ENCODE measurements at regions not wholly inside any gene's neighbourhood (a gene's known extent, or its start where the extent isn't known, plus 50 kb on each side); places are given as distances from the start of the nearest gene placed in this dataset.
"Not testable (repeated sequence)": the region's sequence is repeated elsewhere in the genome, so short reads cannot be mapped to it uniquely, and the experiment has no call there.

- Histone ChIP-seq H3K9ac (ENCODE audit: low read depth, low read length) (no peak overlapping the region), H3K36me3 (ENCODE audit: insufficient read depth, low read length) (no peaks in the 10 kb centered on the region), H3K9me3 (ENCODE audit: control insufficient read depth, insufficient read depth, low read length) (no peaks in the 10 kb centered on the region), H3K4me1 (ENCODE audit: insufficient read depth, low read length) (no peaks in the 10 kb centered on the region)
Observed at GRCh38 chr1:73511038-73511437, 686.9 kb downstream of the LRRIQ3 start.

GRCh38 chr1:73500154-73500553 lies 697.8 kb downstream of the LRRIQ3 start:
- Histone ChIP-seq H3K4me1 (ENCODE audit: insufficient read depth, low read length) (peaks cover 5% of the 10 kb centered on the region; the same call in 1 of the 2 replicates), H3K36me3 (ENCODE audit: insufficient read depth, low read length) (no peaks in the 10 kb centered on the region), H3K9me3 (ENCODE audit: control insufficient read depth, insufficient read depth, low read length) (no peaks in the 10 kb centered on the region), H3K9ac (ENCODE audit: low read depth, low read length) (no peak overlapping the region)

- Histone ChIP-seq H3K9me3 (ENCODE audit: control insufficient read depth, insufficient read depth, low read length) (no peaks in the 10 kb centered on the region), H3K36me3 (ENCODE audit: insufficient read depth, low read length) (no peaks in the 10 kb centered on the region), H3K9ac (ENCODE audit: low read depth, low read length) (no peak overlapping the region), H3K4me1 (ENCODE audit: insufficient read depth, low read length) (peaks cover 5% of the 10 kb centered on the region; the same call in 1 of the 2 replicates)
Observed at GRCh38 chr1:73499671-73500070, 698.3 kb downstream of the LRRIQ3 start.

- no peak overlapping the region for H3K9ac ChIP-seq (ENCODE audit: low read depth, low read length)
- no peaks in the 10 kb centered on the region for H3K4me1 ChIP-seq (ENCODE audit: insufficient read depth, low read length)
- no peaks in the 10 kb centered on the region for H3K36me3 ChIP-seq (ENCODE audit: insufficient read depth, low read length)
Observed at GRCh38 chr1:73491621-73492020, 706.4 kb downstream of the LRRIQ3 start.

GRCh38 chr1:73475316-73475870 lies 722.6 kb downstream of the LRRIQ3 start:
- Histone ChIP-seq H3K36me3 (ENCODE audit: insufficient read depth, low read length) (no peaks in the 10 kb centered on the region), H3K9me3 (ENCODE audit: control insufficient read depth, insufficient read depth, low read length) (no peaks in the 10 kb centered on the region), H3K4me1 (ENCODE audit: insufficient read depth, low read length) (no peaks in the 10 kb centered on the region), H3K9ac (ENCODE audit: low read depth, low read length) (no peak overlapping the region)

More at GRCh38 chr1:73491621-73492020, 706.4 kb downstream of the LRRIQ3 start:
- no peaks in the 10 kb centered on the region for H3K9me3 ChIP-seq (ENCODE audit: control insufficient read depth, insufficient read depth, low read length)

GRCh38 chr1:73472810-73473209 lies 725.2 kb downstream of the LRRIQ3 start:
- Histone ChIP-seq H3K9me3 (ENCODE audit: control insufficient read depth, insufficient read depth, low read length) (no peaks in the 10 kb centered on the region), H3K9ac (ENCODE audit: low read depth, low read length) (no peak overlapping the region), H3K36me3 (ENCODE audit: insufficient read depth, low read length) (no peaks in the 10 kb centered on the region), H3K4me1 (ENCODE audit: insufficient read depth, low read length) (no peaks in the 10 kb centered on the region)

- Histone ChIP-seq H3K36me3 (ENCODE audit: insufficient read depth, low read length) (no peaks in the 10 kb centered on the region), H3K9me3 (ENCODE audit: control insufficient read depth, insufficient read depth, low read length) (no peaks in the 10 kb centered on the region), H3K4me1 (ENCODE audit: insufficient read depth, low read length) (0 out of 2 replicates have a peak, but pooled peaks cover 3% of the 10 kb centered on the region), H3K9ac (ENCODE audit: low read depth, low read length) (no peak overlapping the region)
Observed at GRCh38 chr1:73467731-73468130, 730.2 kb downstream of the LRRIQ3 start.

GRCh38 chr1:73463873-73464272 lies 734.1 kb downstream of the LRRIQ3 start:
- Histone ChIP-seq H3K9me3 (ENCODE audit: control insufficient read depth, insufficient read depth, low read length) (no peaks in the 10 kb centered on the region), H3K36me3 (ENCODE audit: insufficient read depth, low read length) (no peaks in the 10 kb centered on the region), H3K4me1 (ENCODE audit: insufficient read depth, low read length) (0 out of 2 replicates have a peak, but pooled peaks cover 3% of the 10 kb centered on the region), H3K9ac (ENCODE audit: low read depth, low read length) (no peak overlapping the region)

GRCh38 chr1:73452522-73452921 lies 745.5 kb downstream of the LRRIQ3 start:
- H3K36me3 ChIP-seq (ENCODE audit: insufficient read depth, low read length), result no peaks in the 10 kb centered on the region
- no peaks in the 10 kb centered on the region for H3K9me3 ChIP-seq (ENCODE audit: control insufficient read depth, insufficient read depth, low read length)
- H3K4me1 ChIP-seq (ENCODE audit: insufficient read depth, low read length), result no peaks in the 10 kb centered on the region
- H3K9ac ChIP-seq (ENCODE audit: low read depth, low read length), result no peak overlapping the region

GRCh38 chr1:73450668-73451067 lies 747.3 kb downstream of the LRRIQ3 start:
- not testable (repeated sequence) for H3K9ac ChIP-seq (ENCODE audit: low read depth, low read length); H3K36me3 ChIP-seq (ENCODE audit: insufficient read depth, low read length); H3K9me3 ChIP-seq (ENCODE audit: control insufficient read depth, insufficient read depth, low read length); H3K4me1 ChIP-seq (ENCODE audit: insufficient read depth, low read length)

GRCh38 chr1:73411479-73411878 lies 786.5 kb downstream of the LRRIQ3 start:
- no peaks in the 10 kb centered on the region for H3K36me3 ChIP-seq (ENCODE audit: insufficient read depth, low read length)
- H3K9me3 ChIP-seq (ENCODE audit: control insufficient read depth, insufficient read depth, low read length), result no peaks in the 10 kb centered on the region
- H3K4me1 ChIP-seq (ENCODE audit: insufficient read depth, low read length), result no peaks in the 10 kb centered on the region
- no peak overlapping the region for H3K9ac ChIP-seq (ENCODE audit: low read depth, low read length)

GRCh38 chr1:73401666-73402065 lies 796.3 kb downstream of the LRRIQ3 start:
- Histone ChIP-seq H3K9me3 (ENCODE audit: control insufficient read depth, insufficient read depth, low read length) (no peaks in the 10 kb centered on the region), H3K4me1 (ENCODE audit: insufficient read depth, low read length) (no peaks in the 10 kb centered on the region), H3K9ac (ENCODE audit: low read depth, low read length) (no peak overlapping the region), H3K36me3 (ENCODE audit: insufficient read depth, low read length) (no peaks in the 10 kb centered on the region)

- Histone ChIP-seq H3K4me1 (ENCODE audit: insufficient read depth, low read length) (no peaks in the 10 kb centered on the region), H3K9me3 (ENCODE audit: control insufficient read depth, insufficient read depth, low read length) (no peaks in the 10 kb centered on the region), H3K9ac (ENCODE audit: low read depth, low read length) (no peak overlapping the region), H3K36me3 (ENCODE audit: insufficient read depth, low read length) (no peaks in the 10 kb centered on the region)
Observed at GRCh38 chr1:73382966-73383365, 815.0 kb downstream of the LRRIQ3 start.

- no peak overlapping the region for H3K9ac ChIP-seq (ENCODE audit: low read depth, low read length)
- no peaks in the 10 kb centered on the region for H3K36me3 ChIP-seq (ENCODE audit: insufficient read depth, low read length)
- H3K4me1 ChIP-seq (ENCODE audit: insufficient read depth, low read length), result no peaks in the 10 kb centered on the region
- H3K9me3 ChIP-seq (ENCODE audit: control insufficient read depth, insufficient read depth, low read length), result no peaks in the 10 kb centered on the region
Observed at GRCh38 chr1:73366734-73367413, 831.1 kb downstream of the LRRIQ3 start.

GRCh38 chr1:73359001-73359400 lies 839.0 kb downstream of the LRRIQ3 start:
- Histone ChIP-seq H3K36me3 (ENCODE audit: insufficient read depth, low read length) (no peaks in the 10 kb centered on the region; the same call in 1 of the 2 replicates), H3K9ac (ENCODE audit: low read depth, low read length) (no peak overlapping the region), H3K9me3 (ENCODE audit: control insufficient read depth, insufficient read depth, low read length) (no peaks in the 10 kb centered on the region), H3K4me1 (ENCODE audit: insufficient read depth, low read length) (no peaks in the 10 kb centered on the region)
